Inflammatory macrophage treated with lipopolysaccharide for 4 hours (primary cell): ENCODE measurements at regions not wholly inside any gene's neighbourhood (a gene's known extent, or its start where the extent isn't known, plus 50 kb on each side); places are given as distances from the start of the nearest gene placed in this dataset.

Experiments
- DNase-seq: peaks from one replicate; pipeline ENCODE4 v3.0.0-alpha.2; 2020

DNA sequence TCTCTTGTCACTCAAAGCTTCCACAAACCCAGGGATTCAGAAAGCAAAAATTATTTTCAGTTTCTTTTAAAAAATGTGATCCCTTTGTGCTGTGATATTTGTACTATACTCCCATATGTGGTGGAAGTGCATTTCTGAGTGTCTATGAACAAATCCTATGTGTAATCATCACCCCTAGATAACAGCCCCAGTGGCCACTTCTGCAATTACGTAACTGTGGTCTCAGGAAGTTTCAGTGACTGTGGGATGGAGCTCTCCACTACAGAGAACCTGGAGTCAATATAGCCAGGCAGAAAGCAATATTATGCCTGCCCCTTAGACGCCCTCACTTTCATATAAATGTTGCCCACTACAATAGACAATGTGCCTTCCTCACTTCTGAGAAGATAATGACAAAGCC, 1101.7 kb upstream of the GHITM start:
- DNase-seq: no peak

DNA sequence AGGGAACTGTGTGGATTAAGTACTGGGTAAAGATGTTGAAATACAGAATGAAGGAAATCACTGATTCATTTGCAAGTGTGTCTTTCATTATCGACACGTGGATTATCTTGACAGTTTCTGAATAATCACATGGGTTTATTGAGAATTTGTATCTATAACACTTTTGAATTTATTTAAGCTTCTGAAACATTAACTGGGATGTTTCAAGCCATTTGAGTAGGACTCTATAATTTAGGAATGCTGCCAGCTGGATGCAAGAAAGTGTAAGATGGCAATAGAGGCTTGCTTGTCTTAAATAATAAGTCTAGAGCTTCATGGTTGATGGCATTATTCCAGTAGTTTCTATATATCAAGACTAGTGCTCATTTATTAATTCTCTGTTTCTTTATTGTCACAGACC, 1100.7 kb upstream of the GHITM start:
- DNase-seq: no peak

DNA sequence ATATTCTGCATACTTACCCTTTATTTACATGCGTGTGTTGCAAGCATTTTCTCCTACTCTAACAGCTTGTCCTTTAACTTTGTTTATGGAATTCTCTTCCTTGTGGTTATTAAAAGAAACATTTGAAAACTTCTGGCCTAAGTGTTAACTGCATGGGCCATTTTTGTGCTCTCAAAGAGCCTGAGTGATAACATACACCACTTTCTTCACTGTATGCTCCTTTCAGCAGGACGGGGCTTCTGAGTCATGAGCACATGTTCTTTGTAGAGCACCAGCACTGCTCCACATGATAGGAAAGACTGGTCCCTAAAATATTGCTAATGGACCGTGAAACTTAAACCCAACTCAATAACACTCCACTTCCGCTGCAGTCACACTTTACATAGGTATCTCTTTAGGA, 1093.6 kb upstream of the GHITM start:
- DNase-seq: no peak

DNA sequence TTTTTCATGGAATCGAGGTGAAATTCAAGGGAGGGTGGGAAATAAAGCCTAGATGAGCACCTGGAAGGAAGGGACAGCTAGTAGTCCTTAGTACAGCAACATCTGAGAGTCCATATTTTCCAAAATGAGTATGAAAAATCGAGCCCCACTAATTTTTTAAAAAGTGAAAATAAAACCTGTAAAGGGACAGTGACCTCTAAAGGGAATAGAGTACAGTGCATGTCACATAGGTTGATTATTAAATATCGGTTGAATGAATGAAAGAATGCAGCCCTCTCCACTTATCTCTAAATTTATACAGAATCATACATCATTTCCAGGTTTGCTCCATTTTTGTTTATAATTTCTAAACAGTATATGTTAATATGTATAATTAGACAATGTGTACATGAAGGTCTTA, 1088.5 kb upstream of the GHITM start:
- DNase-seq: no peak

DNA sequence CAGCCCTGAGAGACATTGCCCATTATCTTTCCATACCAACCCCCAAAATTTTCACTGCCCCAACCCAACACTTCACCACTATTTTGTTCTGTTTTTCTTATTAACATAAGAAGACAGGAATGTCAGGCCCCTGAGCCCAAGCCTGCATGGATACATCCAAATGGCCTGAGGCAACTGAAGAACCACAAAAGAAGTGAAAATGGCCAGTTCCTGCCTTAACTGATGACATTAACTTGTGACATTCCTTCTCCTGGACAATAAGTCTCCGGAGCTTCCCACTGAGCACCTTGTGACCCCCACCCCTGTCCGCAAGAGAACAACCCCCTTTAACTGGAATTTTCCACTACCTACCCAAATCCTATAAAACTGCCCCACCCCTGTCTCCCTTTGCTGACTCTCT, 1076.4 kb upstream of the GHITM start:
- DNase-seq: no peak

DNA sequence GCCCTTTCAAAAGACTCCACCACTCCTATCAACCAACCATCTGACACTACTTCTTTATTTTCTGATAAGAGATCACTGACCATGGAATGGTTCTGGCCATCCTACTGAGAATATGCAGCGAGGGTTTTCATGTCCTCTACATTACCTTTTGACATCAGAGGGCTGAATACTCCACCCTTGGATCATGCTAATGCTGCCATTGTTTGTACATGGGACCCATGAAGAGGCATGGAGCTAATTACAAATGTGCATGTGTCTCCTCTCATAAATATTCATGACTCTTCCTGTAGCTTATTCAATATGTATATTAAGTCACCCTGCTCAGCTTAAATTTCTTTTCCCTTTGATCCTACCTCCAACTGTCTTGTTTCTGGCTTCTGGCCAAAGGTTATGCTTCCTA, 1065.8 kb upstream of the GHITM start:
- no peak for DNase-seq

DNA sequence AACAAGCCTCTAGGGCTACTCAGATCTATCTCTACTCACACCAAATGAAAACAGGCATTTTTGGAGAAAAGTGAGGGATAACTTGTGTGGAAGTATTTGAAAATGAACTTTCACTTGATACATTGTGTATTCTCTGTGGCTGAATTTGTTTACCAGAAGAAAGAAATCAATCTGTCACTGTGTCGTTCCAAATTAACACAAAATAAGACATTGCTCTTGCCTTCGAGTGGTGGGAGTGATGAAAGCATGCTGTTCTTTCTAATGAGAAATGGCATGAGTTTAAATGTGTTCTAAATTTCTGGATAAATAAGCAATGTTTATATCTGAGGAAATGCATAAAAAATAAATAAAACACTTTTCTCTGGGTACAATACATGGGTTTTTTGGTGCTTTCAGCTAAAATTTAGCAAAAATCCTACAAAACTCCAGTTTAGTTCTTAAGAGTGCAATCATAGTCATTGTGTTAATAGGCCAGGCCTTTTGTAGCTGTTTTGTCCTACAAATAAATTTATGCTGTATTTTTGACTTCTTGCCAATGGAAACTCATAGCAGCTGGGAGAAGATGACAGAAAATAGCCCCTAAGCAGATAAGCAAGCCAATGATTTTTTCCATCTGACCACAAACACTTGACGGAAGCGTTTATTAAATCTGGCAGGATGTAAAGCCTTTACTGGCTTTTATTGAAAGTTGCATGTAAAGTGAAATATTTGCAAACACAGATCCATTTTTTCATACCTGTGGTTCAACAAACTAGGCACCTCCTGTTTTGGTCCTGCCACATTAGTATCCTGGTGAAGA, 1064.1 kb upstream of the GHITM start:
- no peak for DNase-seq

DNA sequence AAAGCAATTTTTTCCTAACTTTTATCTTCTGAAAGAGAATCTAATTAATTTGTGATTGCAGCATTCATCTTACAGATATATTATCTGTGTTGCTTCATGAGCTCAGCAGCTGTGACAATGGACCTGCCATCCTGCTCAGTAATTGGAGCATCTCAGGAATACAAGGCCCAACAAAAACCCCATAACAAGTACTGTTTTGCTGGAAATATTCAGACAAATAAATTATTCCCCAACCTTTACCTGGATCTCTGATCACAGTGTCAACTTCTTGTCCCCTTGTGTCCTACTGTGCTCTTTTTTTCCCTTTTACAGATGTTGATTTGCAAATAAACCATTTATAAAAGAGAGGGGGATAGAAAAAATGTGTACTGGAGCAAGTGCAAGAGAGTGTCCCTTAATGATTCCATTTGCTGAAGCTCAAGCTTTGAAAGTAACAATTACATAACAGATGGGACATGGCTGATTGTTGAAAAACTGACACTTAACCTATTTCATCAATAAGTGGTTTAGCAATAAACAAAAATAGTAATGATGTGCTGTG, 1063.4 kb upstream of the GHITM start:
- no peak for DNase-seq

DNA sequence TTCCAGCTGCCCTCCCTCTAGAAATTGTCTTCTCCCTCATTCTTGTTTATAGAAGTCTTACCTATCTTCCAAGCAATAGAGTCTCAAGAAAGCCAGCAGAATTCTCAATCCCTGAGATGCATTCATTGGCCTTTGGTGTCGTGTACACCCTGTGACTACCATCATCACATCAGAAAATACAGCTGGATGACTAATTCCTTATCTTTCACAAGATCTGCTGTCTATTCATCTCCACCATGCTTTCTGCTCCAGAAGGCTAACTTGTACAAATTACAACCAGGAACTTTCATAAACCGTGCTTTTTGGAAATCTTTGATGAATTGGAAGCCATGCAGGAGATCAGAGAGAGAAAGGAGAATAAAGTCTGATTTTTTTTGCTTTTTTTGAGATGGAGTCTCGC, 1062.9 kb upstream of the GHITM start:
- DNase-seq: no peak

DNA sequence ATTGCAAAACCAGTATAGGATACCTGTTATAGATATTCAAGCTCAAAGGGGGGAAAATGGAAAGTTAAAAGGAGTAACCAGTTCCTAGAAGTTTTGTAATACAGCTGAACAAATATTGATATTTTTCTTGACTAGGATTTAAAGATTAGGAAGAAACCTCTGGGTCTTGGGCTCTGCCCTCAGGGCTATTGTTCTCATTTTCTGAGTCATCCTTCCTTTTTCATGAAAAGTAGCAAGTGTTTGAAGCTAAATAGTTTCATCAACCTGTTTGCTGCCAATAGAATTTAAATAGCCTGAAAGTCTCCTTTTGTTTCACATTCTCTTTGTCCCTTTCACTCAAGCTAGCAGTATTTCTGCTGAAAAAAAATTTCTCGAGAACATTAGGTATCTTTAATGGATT, 1061.1 kb upstream of the GHITM start:
- DNase-seq: no peak

DNA sequence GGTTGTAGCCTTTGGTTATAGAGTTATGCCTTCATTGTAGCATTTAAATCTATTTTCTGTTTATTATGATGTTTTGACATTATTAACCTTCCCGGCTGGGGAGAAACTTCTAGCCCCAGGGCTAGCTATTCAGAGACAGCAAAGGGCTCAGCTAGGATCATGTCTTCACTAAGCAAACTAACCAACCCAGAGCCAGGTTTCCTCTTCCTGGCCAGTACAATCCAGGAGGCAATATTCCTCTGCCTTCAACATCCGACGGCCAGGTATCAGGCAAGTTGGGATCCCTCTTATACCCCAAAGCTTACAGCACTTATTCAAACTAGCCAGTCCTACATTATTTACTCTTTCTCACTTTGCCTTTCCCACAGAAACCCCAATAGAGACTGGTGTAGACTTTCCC, 1060.7 kb upstream of the GHITM start:
- no peak for DNase-seq

DNA sequence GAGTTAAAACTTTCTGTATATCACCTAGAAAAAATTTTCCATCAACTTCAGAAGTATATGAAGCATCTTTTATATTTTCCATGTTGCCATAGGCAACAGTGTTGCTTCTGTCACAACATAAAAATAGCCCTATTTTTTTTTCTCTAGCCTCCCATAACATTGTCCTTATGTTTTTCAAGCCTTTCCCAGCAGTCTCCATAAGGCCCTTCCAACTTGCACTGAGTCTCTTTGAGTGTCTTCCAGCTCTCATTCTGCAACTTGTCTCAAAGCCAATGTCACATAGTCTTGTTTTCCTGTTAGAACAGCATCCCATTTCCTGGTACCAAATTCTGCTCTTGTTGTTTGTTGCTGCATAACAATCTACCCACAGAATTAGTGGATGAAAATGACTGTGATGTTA, 1055.5 kb upstream of the GHITM start:
- no peak for DNase-seq

DNA sequence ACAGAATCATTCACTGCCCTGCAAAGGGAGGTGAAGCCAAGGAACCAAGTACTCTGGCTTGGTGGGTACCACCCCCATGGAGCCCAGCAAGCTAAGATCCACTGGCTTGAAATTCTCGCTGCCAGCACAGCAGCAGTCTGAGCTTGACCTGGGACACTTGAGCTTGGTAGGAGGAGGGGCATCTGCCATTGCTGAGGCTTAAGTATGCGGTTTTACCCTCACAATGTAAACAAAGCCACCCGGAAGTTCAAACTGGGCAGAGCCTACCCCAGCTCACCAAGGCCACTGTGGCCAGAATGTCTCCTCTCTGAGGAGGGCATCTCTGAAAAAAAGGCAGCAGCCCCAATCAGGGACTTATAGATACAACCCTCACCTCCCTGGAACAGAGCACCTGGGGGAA, 1050.0 kb upstream of the GHITM start:
- no peak for DNase-seq

DNA sequence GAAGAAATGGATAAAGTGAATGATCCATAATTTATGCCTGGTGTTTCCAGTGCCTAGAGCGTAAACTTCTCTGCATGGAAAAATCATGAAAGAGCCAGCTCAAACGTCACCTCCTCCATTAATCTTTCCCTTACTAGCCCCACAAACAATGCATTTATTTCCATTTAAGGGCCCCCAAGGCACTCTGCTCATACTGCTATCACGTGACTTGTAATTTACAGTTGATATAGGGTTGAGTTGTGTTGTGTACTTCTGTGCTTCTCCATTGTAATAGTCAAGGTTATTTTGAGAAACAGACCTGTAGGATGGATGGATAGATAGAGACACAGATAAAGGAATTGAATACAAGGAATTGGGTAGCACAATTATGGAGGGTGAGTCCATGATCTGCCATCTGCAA, 1034.7 kb upstream of the GHITM start:
- DNase-seq: no peak

DNA sequence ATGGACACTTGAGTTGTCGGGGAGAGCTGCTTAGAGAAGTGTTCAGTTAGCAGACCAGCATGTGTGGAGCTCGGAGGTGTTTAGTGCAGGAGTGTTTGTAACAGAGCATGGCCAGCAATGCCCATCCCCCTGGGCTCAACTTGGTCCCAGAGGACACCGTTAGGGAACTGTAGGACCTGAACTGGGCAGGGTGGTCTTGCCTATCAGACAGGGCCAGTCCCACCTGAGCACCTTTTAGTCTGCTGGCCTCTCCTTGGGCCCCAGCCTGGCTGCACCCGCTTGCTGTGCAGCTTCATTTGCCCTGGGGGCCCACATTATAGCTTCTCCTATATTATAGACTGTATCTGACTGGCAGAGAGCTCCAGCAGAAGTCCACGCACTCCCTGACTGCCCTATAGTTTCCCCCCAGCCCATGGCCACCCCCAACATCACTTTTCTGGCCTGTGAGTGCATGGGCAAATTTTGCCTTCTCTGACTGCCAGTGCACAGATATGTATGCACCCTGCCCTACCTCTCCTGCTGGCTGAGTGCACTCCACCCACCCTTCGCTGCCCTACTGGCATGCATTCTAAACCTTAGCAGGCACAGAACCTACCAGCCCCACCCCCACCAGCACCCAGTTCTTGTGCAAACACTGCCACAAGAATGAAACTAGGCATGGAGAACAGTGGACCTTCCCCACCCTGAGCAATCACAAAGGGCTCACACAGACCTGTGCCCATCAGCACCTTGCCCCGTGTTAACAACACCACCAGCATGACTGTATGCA, 1030.6 kb upstream of the GHITM start:
- DNase-seq: no peak

DNA sequence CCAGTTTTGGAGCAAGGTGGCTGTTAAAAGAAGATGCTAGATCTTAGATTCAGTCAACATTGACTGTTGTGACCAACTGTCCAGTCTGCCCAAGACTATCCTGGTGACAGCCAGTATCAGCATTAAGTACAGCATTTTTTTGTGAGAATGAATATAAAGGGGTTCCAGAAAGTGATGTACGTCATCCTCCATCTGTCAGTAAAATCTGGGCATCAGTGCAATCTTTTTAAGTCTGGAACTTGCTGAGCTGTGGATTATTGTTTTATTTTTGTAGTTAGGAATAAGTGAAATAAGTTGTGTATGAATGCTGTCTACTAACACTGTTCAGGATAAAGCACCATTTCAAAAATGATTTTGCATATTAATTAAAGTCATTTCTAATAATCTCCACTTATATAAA, 1020.0 kb upstream of the GHITM start:
- DNase-seq: no peak

DNA sequence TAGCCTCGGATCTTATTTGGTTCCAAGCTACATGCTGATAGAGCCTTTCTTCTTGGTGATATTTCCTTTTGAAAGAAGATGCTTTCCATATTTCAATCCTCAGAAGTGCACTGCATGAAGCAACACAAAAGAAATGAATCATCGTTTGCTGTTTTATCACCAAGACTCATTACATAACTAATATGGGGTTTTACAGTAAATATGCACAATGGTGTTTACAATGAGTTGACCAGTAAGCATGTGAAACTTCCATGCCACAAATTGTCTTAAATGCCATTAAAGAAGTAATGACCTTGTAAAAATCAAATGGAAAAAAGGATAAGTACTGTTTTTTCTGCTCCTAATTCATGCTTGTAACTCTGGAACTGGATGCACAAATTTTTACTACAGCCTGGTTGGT, 1017.0 kb upstream of the GHITM start:
- no peak for DNase-seq

DNA sequence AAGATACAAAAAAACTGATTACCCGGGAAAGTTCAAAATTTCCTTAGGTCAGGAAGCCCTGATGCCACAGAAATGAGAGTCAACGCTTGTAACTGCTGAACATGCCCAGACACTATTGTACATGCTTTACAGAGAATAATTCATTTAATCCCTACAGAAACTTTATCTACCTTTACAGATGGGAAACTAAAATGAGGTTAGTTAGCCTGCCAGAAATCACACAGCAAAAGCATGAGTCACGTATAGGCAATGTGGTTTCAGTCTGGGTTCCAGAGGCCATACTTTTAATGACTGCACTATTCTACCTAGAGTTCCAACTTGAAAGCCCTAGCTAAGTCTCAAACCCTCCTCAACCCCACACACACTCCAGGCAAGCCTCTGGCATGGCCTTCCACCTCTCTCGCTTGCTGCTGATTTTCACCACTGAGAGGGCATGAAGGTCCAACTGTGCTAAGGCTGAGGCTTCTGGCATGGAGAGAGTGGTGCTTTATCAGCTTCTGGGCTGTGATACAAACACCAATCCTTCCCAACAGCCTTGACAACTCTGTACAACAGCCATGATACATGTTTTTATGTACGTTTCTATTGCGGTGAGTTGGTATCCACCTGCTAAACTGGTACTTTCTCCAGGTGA, 1011.2 kb upstream of the GHITM start:
- DNase-seq: no peak

DNA sequence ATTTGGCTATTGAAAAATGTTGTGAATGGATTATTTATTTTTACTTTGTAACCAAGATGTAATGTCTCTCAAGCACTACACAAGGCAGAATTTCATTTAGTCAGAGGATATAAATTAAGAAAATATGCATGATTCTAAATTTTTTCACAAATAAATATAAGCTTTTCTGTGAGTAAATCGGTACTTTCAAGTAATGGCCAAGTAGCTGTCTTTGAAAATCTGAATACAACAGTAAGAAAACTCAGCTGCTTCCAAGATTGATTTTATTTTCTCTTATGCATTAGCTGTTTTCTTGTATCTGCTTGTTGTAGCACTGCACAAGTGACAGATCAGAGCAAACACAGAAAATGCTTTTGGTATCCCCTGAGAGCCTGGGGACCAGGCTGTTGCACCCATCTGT, 998.5 kb upstream of the GHITM start:
- no peak for DNase-seq

DNA sequence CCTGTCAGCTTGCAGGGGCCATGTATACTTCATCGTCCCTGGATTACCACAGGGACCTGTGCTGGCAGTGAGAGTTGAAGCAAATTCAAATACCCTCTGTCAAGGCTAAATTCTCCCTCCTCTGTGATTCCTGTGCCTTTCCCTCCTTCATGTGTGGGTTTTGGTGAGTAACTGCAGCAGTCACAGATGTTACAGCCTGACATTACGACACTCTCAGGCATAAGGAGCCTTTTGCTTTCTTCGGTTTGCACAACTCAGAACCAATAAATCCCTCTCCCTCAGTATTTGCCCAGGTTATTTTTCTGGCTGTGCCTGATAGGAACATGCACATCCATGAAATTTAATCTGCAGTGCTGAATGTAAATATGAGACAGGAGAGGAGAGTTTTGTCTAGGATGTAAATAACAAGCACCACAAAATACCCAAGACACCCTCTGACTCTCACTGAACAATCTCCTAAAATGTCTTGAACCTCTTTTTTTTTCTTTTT, 997.2 kb upstream of the GHITM start:
- DNase-seq: no peak

DNA sequence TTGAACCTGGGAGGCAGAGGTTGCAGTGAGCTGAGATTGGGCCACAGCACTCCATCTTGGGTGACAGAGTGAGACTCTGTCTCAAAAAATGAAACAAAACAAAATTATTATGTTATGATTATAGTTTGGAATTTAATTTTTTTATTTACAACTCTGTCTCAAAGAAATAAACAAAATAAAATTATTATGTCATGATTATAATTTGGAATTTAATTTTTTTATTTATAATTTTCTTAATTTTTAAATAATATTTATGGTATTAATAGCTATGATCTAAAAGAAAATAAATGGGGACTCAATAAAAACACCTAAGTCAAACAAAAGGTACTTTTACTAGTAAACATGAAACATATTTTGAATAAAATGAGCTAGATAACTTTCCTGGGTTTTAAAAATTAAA, 994.8 kb upstream of the GHITM start:
- no peak for DNase-seq

DNA sequence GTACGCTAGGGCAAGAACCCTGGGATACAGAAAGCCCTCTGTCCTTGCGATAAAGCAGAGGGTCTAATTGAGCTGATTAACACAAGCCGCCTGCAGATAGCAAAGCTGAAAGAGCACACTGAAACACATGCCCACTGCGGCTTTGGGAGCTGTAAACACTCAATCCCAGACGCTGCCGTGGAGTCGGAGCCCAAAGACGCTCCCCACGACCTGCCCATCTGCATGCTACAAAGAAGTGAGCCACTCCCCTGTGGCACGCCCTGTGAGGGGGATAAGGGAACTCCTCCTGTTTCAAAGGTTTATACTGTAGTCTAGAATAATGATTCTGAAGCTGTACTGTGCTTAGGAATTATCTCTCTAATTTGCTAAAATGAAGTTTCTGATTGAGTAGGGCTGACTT, 985.6 kb upstream of the GHITM start:
- DNase-seq: no peak

DNA sequence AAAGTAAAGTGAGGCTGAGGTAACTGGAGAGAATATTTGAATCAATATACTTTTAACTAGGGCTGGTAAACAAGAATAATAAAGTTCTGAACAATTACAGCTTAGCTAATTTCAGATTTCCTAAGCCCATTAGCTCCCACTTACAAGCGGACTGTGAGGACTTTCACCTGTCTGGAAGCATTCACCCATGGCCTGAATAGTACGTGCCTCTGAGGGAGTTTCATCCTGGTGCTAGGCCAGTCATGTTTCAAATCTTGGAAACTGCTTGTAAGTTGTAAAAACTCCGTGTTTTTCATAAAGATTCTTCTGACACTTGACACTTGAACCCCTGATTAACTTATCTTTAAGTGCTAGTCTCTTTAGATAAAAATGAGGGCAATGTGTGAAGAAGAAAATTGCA, 975.2 kb upstream of the GHITM start:
- DNase-seq: no peak

DNA sequence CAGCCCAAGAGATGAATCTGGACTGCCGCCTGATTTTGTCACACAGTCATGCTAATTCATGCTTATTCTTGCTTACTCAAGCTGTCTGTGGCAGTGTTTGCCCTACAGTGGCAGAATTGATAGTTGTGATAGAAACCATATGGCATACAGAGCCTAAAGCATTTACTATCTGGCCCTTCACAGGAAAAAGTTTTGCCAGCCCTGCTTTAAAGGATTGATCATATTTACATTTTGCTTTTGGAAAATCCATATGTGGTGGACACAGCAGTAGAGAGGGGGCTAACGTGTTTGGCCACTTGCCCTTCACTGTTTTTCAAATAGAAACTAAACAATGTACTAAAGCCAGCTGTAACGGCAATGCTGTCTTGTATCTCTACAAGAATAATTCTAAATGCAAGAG, 974.0 kb upstream of the GHITM start:
- no peak for DNase-seq
